Fibroblast of mammary gland (primary cell): ENCODE measurements at regions not wholly inside any gene's neighbourhood (a gene's known extent, or its start where the extent isn't known, plus 50 kb on each side); places are given as distances from the start of the nearest gene placed in this dataset.

Source experiments
- DNase-seq: peaks from one replicate; pipeline ENCODE4 v3.0.0-alpha.2; 2010; ENCODE audit warnings: low read depth
- H3K4me3 ChIP-seq: 2 replicates; pipeline ENCODE4 v1.5.1; 2011; ENCODE audit warnings: low read depth, mild to moderate bottlenecking, low read length, moderate library complexity; ENCODE audit not compliant: control insufficient read depth
- CTCF ChIP-seq: conservative IDR thresholded peaks from 2 replicates; pipeline ENCODE4 v1.5.1; 2011; ENCODE audit warnings: low read depth, low read length, inconsistent platforms; ENCODE audit not compliant: control insufficient read depth, insufficient read depth

GRCh38 chr16:73544826-73545225 lies 496.9 kb upstream of the ZFHX3 start:
- TF ChIP-seq CTCF, result no peak
- no peak overlapping the region for H3K4me3 ChIP-seq
- no peak for DNase-seq

- TF ChIP-seq CTCF, result no peak
- DNase-seq, result no peak
- no peak overlapping the region for H3K4me3 ChIP-seq
Measured at GRCh38 chr16:73543970-73544599, 496.2 kb upstream of the ZFHX3 start.

- no peak for DNase-seq
- TF ChIP-seq CTCF, result no peak
- H3K4me3 ChIP-seq, result no peak overlapping the region
Measured at GRCh38 chr16:73543331-73543969, 495.5 kb upstream of the ZFHX3 start.

GRCh38 chr16:73542885-73543284 lies 495.0 kb upstream of the ZFHX3 start:
- no peak for DNase-seq
- H3K4me3 ChIP-seq, result no peak overlapping the region
- no peak for TF ChIP-seq CTCF

GRCh38 chr16:73537921-73538320 lies 490.0 kb upstream of the ZFHX3 start:
- no peak for DNase-seq
- TF ChIP-seq CTCF, result no peak

GRCh38 chr16:73536931-73537330 lies 489.0 kb upstream of the ZFHX3 start:
- no peak overlapping the region for H3K4me3 ChIP-seq
- TF ChIP-seq CTCF, result no peak
- no peak for DNase-seq

More at GRCh38 chr16:73537921-73538320, 490.0 kb upstream of the ZFHX3 start:
- no peak overlapping the region for H3K4me3 ChIP-seq
